ENCODE measurements at regions not wholly inside any gene's neighbourhood (a gene's known extent, or its start where the extent isn't known, plus 50 kb on each side); places are given as distances from the start of the nearest gene placed in this dataset.
A peak's percentile ranks its signal among the peaks of the same experiment; 100 is the strongest.

GRCh38 chr12:24754690-24755638, 193.9 kb downstream of the BCAT1 start (continued):
- TF ChIP-seq FUBP1 (CRISPR knock-in tag; IDR thresholded peaks at IDR 0.05; ENCODE audit: borderline replicate concordance) (no peak), GATAD1 (CRISPR knock-in tag; IDR thresholded peaks at IDR 0.05) (no peak), DR1 (CRISPR knock-in tag; IDR thresholded peaks at IDR 0.05) (no peak), ZNF264 (CRISPR knock-in tag; IDR thresholded peaks at IDR 0.05) (peak; percentile 53; the same call in 1 of the 2 replicates), NFRKB (IDR thresholded peaks at IDR 0.05) (no peak), ZNF576 (CRISPR knock-in tag; IDR thresholded peaks at IDR 0.05) (no peak), CHD2 (IDR thresholded peaks at IDR 0.05; ENCODE audit: low read depth, low read length) (no peak), MYC (CRISPR knock-in tag; IDR thresholded peaks at IDR 0.05; ENCODE audit: borderline replicate concordance) (no peak), SALL2 (CRISPR knock-in tag; IDR thresholded peaks at IDR 0.05) (peak; percentile 51; the same call in 1 of the 2 replicates), PRDM4 (CRISPR knock-in tag; IDR thresholded peaks at IDR 0.05; ENCODE audit: borderline replicate concordance) (no peak), ZFP1 (CRISPR knock-in tag; IDR thresholded peaks at IDR 0.05) (no peak), HOXD1 (CRISPR knock-in tag; IDR thresholded peaks at IDR 0.05) (peak; percentile 50; the same call in 1 of the 2 replicates), ZNF232 (CRISPR knock-in tag; IDR thresholded peaks at IDR 0.05; ENCODE audit: borderline replicate concordance) (no peak), ZSCAN5A (CRISPR knock-in tag; IDR thresholded peaks at IDR 0.05; ENCODE audit: borderline replicate concordance) (peak; percentile 70; the same call in 1 of the 2 replicates), BRD4 (CRISPR knock-in tag; IDR thresholded peaks at IDR 0.05) (no peak), TCF7L2 (IDR thresholded peaks at IDR 0.05; ENCODE audit: low read depth, low read length) (peak; percentile 67)
- TF ChIP-seq, protein P1, sequence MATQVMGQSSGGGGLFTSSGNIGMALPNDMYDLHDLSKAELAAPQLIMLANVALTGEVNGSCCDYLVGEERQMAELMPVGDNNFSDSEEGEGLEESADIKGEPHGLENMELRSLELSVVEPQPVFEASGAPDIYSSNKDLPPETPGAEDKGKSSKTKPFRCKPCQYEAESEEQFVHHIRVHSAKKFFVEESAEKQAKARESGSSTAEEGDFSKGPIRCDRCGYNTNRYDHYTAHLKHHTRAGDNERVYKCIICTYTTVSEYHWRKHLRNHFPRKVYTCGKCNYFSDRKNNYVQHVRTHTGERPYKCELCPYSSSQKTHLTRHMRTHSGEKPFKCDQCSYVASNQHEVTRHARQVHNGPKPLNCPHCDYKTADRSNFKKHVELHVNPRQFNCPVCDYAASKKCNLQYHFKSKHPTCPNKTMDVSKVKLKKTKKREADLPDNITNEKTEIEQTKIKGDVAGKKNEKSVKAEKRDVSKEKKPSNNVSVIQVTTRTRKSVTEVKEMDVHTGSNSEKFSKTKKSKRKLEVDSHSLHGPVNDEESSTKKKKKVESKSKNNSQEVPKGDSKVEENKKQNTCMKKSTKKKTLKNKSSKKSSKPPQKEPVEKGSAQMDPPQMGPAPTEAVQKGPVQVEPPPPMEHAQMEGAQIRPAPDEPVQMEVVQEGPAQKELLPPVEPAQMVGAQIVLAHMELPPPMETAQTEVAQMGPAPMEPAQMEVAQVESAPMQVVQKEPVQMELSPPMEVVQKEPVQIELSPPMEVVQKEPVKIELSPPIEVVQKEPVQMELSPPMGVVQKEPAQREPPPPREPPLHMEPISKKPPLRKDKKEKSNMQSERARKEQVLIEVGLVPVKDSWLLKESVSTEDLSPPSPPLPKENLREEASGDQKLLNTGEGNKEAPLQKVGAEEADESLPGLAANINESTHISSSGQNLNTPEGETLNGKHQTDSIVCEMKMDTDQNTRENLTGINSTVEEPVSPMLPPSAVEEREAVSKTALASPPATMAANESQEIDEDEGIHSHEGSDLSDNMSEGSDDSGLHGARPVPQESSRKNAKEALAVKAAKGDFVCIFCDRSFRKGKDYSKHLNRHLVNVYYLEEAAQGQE (IDR thresholded peaks at IDR 0.05; ENCODE audit: borderline replicate concordance in 1 of 2, low read depth in 1 of 2, low read length in 2 of 2), result peak in 1 of 2 experiments; percentile 31; a peak in 1 of 4 replicates
- TF ChIP-seq, protein P2, sequence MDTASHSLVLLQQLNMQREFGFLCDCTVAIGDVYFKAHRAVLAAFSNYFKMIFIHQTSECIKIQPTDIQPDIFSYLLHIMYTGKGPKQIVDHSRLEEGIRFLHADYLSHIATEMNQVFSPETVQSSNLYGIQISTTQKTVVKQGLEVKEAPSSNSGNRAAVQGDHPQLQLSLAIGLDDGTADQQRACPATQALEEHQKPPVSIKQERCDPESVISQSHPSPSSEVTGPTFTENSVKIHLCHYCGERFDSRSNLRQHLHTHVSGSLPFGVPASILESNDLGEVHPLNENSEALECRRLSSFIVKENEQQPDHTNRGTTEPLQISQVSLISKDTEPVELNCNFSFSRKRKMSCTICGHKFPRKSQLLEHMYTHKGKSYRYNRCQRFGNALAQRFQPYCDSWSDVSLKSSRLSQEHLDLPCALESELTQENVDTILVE (CRISPR knock-in tag; IDR thresholded peaks at IDR 0.05), result 0 out of 2 replicates have a peak, but pooled peaks have one; percentile 26

Data from HepG2 (cell line).